ENCODE measurements at regions not wholly inside any gene's neighbourhood (a gene's known extent, or its start where the extent isn't known, plus 50 kb on each side); places are given as distances from the start of the nearest gene placed in this dataset.
A peak's percentile ranks its signal among the peaks of the same experiment; 100 is the strongest.

GRCh38 chr3:117874904-117875874 is 1159.5 kb downstream of the IGSF11 start:
- no peak for DNase-seq

GRCh38 chr3:117875887-117876286 is 1158.8 kb downstream of the IGSF11 start:
- DNase-seq, result no peak

GRCh38 chr3:117880638-117881037 is 1154.0 kb downstream of the IGSF11 start:
- no peak for DNase-seq

- no peak for DNase-seq
Measured at GRCh38 chr3:117881210-117881609, 1153.4 kb downstream of the IGSF11 start.

GRCh38 chr3:117885011-117885441 is 1149.6 kb downstream of the IGSF11 start:
- DNase-seq, result no peak

GRCh38 chr3:117886147-117886546 is 1148.5 kb downstream of the IGSF11 start:
- DNase-seq, result no peak

GRCh38 chr3:117887031-117887430 is 1147.6 kb downstream of the IGSF11 start:
- DNase-seq, result no peak

- DNase-seq, result no peak
Measured at GRCh38 chr3:117887901-117888300, 1146.7 kb downstream of the IGSF11 start.

GRCh38 chr3:117892431-117892841 is 1142.2 kb downstream of the IGSF11 start:
- no peak for DNase-seq

- no peak for DNase-seq
Measured at GRCh38 chr3:117893001-117893400, 1141.6 kb downstream of the IGSF11 start.

- DNase-seq, result peak; percentile 22
Measured at GRCh38 chr3:117893638-117894037, 1141.0 kb downstream of the IGSF11 start.

- DNase-seq, result no peak
Measured at GRCh38 chr3:117898722-117899522, 1135.7 kb downstream of the IGSF11 start.

- DNase-seq, result no peak
Measured at GRCh38 chr3:117903226-117903625, 1131.4 kb downstream of the IGSF11 start.

- DNase-seq, result no peak
Measured at GRCh38 chr3:117910820-117911521, 1123.7 kb downstream of the IGSF11 start.

GRCh38 chr3:117912352-117912751 is 1122.3 kb downstream of the IGSF11 start:
- DNase-seq, result no peak

- no peak for DNase-seq
Measured at GRCh38 chr3:117914540-117915100, 1120.0 kb downstream of the IGSF11 start.

- DNase-seq, result no peak
Measured at GRCh38 chr3:117916839-117917238, 1117.8 kb downstream of the IGSF11 start.

- DNase-seq, result no peak
Measured at GRCh38 chr3:117919621-117920020, 1115.0 kb downstream of the IGSF11 start.

- DNase-seq, result no peak
Measured at GRCh38 chr3:117920253-117920898, 1114.3 kb downstream of the IGSF11 start.

GRCh38 chr3:117921411-117921810 is 1113.2 kb downstream of the IGSF11 start:
- no peak for DNase-seq

- no peak for DNase-seq
Measured at GRCh38 chr3:117922039-117922438, 1112.6 kb downstream of the IGSF11 start.

- no peak for DNase-seq
Measured at GRCh38 chr3:117926819-117927218, 1107.8 kb downstream of the IGSF11 start.
